OCI-LY7 (cell line): ENCODE measurements at regions not wholly inside any gene's neighbourhood (a gene's known extent, or its start where the extent isn't known, plus 50 kb on each side); places are given as distances from the start of the nearest gene placed in this dataset.
"Not testable (repeated sequence)": the region's sequence is repeated elsewhere in the genome, so short reads cannot be mapped to it uniquely, and the experiment has no call there.

Experiments used
- BruUV-seq: library from RNA; stranded (reverse); fragments of 400-500 nt; replicated peaks from 2 replicates; lab custom pipeline; 2021; lab: Mats Ljungman, UMichigan
- CTCF ChIA-PET: fragments of 300-600 bp; sonication (Branson Sonifier 250); formaldehyde crosslinking; loops from one replicate; lab custom pipeline; 2022; ENCODE audit warnings: antibody characterized with exemption; ENCODE audit not compliant: unreplicated experiment; lab: Charles Lee
- POLR2A ChIA-PET: fragments of 300-600 bp; sonication (Branson Sonifier 250); formaldehyde crosslinking; loops from one replicate; lab custom pipeline; 2022; ENCODE audit warnings: antibody characterized with exemption; lab: Charles Lee
- DNase-seq: peaks from one replicate; pipeline ENCODE4 v3.0.0-alpha.2; 2015; ENCODE audit warnings: low spot score
- H2AFZ ChIP-seq: fragments of 200-600 bp; sonication (generic), shearing (Covaris generic); 2 replicates; pipeline ENCODE4 v1.6.1; 2014; ENCODE audit warnings: mild to moderate bottlenecking, antibody characterized with exemption, low read length, moderate library complexity
- H3K27ac ChIP-seq: fragments of 200-600 bp; sonication (generic); 2 replicates; pipeline ENCODE4 v1.5.1; 2014; ENCODE audit warnings: mixed run types, low read depth, mild to moderate bottlenecking, moderate library complexity, low read length, inconsistent platforms; ENCODE audit not compliant: poor library complexity, severe bottlenecking
- H3K36me3 ChIP-seq: fragments of 200-600 bp; sonication (generic); 2 replicates; pipeline ENCODE4 v1.6.1; 2014; ENCODE audit warnings: mild to moderate bottlenecking, antibody characterized with exemption, low read length, moderate library complexity, mixed read lengths; ENCODE audit not compliant: insufficient read depth
- H3K4me1 ChIP-seq: fragments of 200-600 bp; sonication (generic); 2 replicates; pipeline ENCODE4 v1.5.1; 2014; ENCODE audit warnings: mild to moderate bottlenecking, low read length; ENCODE audit not compliant: insufficient read depth, poor library complexity, severe bottlenecking
- H3K4me2 ChIP-seq: fragments of 200-600 bp; sonication (generic); 2 replicates; pipeline ENCODE4 v1.6.1; 2014; ENCODE audit warnings: mild to moderate bottlenecking, low read length
- H3K4me3 ChIP-seq: fragments of 200-600 bp; sonication (generic); 2 replicates; pipeline ENCODE4 v1.5.1; 2014; ENCODE audit warnings: mild to moderate bottlenecking, low read depth, low read length; ENCODE audit not compliant: poor library complexity, severe bottlenecking
- H3K79me2 ChIP-seq: fragments of 200-600 bp; sonication (generic); 2 replicates; pipeline ENCODE4 v1.6.1; 2016; ENCODE audit warnings: low read depth, mild to moderate bottlenecking, low read length, moderate library complexity, mixed read lengths; ENCODE audit not compliant: insufficient read depth
- H3K9me2 ChIP-seq: fragments of 200-600 bp; sonication (generic); 2 replicates; pipeline ENCODE4 v1.6.1; 2016; ENCODE audit warnings: mild to moderate bottlenecking, low read length, mixed read lengths; ENCODE audit not compliant: insufficient read depth
- H3K9me3 ChIP-seq: fragments of 200-600 bp; sonication (generic); 2 replicates; pipeline ENCODE4 v1.6.1; 2014; ENCODE audit warnings: mild to moderate bottlenecking, mixed run types, low read length, mixed read lengths
- H4K20me1 ChIP-seq: fragments of 200-600 bp; sonication (generic); 2 replicates; pipeline ENCODE4 v1.6.1; 2014; ENCODE audit warnings: mild to moderate bottlenecking, antibody characterized with exemption, low read length, moderate library complexity, mixed read lengths; ENCODE audit not compliant: insufficient read depth
- EZH2phosphoT487 ChIP-seq: fragments of 200-600 bp; sonication (generic); IDR thresholded peaks from 2 replicates; pipeline ENCODE4 v1.6.1; 2018; ENCODE audit warnings: low read depth, borderline replicate concordance, mild to moderate bottlenecking, mixed run types, antibody characterized with exemption, low read length, moderate library complexity, mixed read lengths
- intact Hi-C: fragments of 100-400 bp; cut with micrococcal nuclease; formaldehyde crosslinking; loops from one replicate; pipeline ENCODE4 v1.10.0; 2022; ENCODE audit not compliant: unreplicated experiment
- TF ChIP-seq, protein P1 (sequence below): fragments of 200-600 bp; sonication (generic); conservative IDR thresholded peaks from 2 replicates; pipeline ENCODE4 v1.5.1; 2014; ENCODE audit warnings: mild to moderate bottlenecking, antibody characterized with exemption, low read length, moderate library complexity, mixed read lengths

DNA sequence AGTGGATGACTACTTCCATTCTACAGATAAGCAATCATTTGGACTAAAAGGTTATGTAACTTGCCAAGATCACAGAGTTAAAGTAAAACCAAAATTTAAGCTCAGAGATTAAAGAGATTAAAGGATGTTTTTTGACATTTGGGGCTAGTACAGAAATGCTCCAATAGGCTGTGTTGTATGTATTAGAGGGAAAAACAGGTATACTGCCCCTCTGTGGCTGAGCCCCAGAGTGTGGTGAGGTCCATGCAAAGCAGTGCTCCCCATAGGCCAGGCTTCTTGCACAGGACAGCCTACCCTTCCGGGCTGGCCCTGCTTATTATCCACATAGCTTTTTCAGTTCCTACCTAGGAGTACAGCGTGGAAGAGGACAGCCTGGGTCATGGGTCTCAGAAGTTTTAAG, 322.8 kb downstream of the POM121L12 start:
- DNase-seq = no peak
- H3K9me3 ChIP-seq = no peaks in the 10 kb centered on the region
- BruUV-seq = no TSS peak
- no peak for TF ChIP-seq EZH2phosphoT487
- TF ChIP-seq, protein P1, sequence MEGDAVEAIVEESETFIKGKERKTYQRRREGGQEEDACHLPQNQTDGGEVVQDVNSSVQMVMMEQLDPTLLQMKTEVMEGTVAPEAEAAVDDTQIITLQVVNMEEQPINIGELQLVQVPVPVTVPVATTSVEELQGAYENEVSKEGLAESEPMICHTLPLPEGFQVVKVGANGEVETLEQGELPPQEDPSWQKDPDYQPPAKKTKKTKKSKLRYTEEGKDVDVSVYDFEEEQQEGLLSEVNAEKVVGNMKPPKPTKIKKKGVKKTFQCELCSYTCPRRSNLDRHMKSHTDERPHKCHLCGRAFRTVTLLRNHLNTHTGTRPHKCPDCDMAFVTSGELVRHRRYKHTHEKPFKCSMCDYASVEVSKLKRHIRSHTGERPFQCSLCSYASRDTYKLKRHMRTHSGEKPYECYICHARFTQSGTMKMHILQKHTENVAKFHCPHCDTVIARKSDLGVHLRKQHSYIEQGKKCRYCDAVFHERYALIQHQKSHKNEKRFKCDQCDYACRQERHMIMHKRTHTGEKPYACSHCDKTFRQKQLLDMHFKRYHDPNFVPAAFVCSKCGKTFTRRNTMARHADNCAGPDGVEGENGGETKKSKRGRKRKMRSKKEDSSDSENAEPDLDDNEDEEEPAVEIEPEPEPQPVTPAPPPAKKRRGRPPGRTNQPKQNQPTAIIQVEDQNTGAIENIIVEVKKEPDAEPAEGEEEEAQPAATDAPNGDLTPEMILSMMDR = no peak
- no peak overlapping the region for H3K4me3 ChIP-seq
- no peaks in the 10 kb centered on the region for H3K4me1 ChIP-seq
- H3K27ac ChIP-seq = no peak overlapping the region
- intact Hi-C loops = no loop called here
- CTCF ChIA-PET = no interaction called here
- H4K20me1 ChIP-seq = no peaks in the 10 kb centered on the region
- no peaks in the 10 kb centered on the region for H3K9me2 ChIP-seq
- POLR2A ChIA-PET = no interaction called here
- no peaks in the 10 kb centered on the region for H3K79me2 ChIP-seq
- no peak overlapping the region for H2AFZ ChIP-seq
- H3K36me3 ChIP-seq = no peaks in the 10 kb centered on the region
- no peak overlapping the region for H3K4me2 ChIP-seq

DNA sequence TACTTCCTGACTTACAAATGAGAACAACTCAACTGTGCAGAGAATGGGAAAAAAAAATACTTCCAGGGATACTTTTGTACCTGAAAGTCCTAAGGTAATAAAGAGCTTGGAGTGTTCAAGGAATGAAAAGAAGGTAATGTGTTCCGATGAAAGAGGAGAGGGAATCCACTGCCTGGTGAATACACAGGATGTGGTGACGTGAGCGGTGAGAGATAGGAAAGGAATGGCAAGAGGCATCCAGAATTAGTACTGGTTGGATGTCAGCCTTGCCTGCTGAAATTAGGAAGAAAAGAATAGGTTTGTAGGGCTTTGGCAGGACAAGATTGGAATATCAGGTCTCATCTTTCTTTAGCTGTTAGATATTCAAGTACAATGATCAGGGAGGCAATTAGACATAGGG, 347.7 kb downstream of the POM121L12 start:
- Histone ChIP-seq H3K36me3 (no peaks in the 10 kb centered on the region), H3K79me2 (no peaks in the 10 kb centered on the region), H4K20me1 (no peaks in the 10 kb centered on the region), H3K4me3 (no peak overlapping the region), H3K4me1 (no peaks in the 10 kb centered on the region), H3K27ac (no peak overlapping the region), H3K9me2 (no peaks in the 10 kb centered on the region), H3K4me2 (no peak overlapping the region), H2AFZ (no peak overlapping the region), H3K9me3 (no peaks in the 10 kb centered on the region)
- BruUV-seq = no TSS peak
- intact Hi-C loops = no loop called here
- DNase-seq = no peak
- POLR2A ChIA-PET = interaction anchor here (0.5 kb wide), 1 partner anchor 240 kb away, joined by 3 read pairs; no protein-coding TSS in a partner anchor
- TF ChIP-seq EZH2phosphoT487 = no peak
- CTCF ChIA-PET = no interaction called here

DNA sequence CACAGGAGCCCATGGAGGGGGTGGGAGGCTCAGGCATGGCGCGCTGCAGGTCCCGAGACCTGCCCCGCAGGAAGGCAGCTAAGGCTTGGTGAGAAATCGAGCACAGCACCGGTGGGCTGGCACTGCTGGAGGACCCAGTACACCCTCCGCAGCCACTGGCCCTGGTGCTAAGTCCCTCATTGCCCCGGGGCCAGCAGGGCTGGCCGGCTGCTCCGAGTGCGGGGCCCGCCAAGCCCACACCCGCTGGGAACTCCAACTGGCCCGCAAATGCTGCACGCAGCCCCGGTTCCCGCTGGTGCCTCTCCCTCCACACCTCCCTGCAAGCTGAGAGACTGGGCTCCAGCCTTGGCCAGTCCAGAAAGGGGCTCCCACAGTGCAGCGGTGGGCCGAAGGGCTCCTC, 349.8 kb downstream of the POM121L12 start:
- H3K36me3 ChIP-seq, CTCF ChIA-PET, H3K79me2 ChIP-seq, H3K9me3 ChIP-seq, intact Hi-C loops, H4K20me1 ChIP-seq, H3K4me2 ChIP-seq, POLR2A ChIA-PET, DNase-seq, BruUV-seq, H3K4me3 ChIP-seq, H3K27ac ChIP-seq, H2AFZ ChIP-seq, H3K4me1 ChIP-seq, H3K9me2 ChIP-seq: not testable (repeated sequence)

DNA sequence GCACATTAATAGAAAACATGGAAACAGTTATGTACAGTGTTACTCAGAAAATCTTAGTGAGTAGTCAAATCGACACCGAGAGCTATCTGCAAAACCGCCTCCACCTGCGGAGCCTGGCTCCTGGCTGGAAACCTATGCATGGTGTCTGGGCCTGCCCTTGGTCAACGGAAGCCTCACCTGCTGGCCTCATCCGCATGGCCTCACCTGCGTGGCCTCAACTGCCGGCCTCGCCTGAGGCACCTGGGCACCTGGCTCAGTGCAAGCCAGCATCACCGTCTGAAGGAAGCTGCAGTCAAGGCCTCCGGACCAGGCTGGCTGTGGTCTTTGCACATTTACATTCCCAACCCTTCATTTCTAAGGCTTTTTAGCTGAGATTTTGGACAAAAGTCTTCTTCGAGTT, 352.1 kb downstream of the POM121L12 start:
- Histone ChIP-seq H4K20me1 (no peaks in the 10 kb centered on the region), H3K79me2 (no peaks in the 10 kb centered on the region), H3K4me1 (no peaks in the 10 kb centered on the region), H3K9me2 (no peaks in the 10 kb centered on the region), H3K36me3 (no peaks in the 10 kb centered on the region), H3K4me2 (no peak overlapping the region), H3K27ac (no peak overlapping the region), H3K9me3 (no peaks in the 10 kb centered on the region; the same call in 1 of the 2 replicates), H2AFZ (no peak overlapping the region), H3K4me3 (no peak overlapping the region)
- TF ChIP-seq EZH2phosphoT487 = no peak
- TF ChIP-seq, protein P1 = no peak
- POLR2A ChIA-PET = no interaction called here
- no peak for DNase-seq
- no TSS peak for BruUV-seq
- intact Hi-C loops = no loop called here
- CTCF ChIA-PET = no interaction called here
